ENCODE measurements at regions not wholly inside any gene's neighbourhood (a gene's known extent, or its start where the extent isn't known, plus 50 kb on each side); places are given as distances from the start of the nearest gene placed in this dataset.

DNA sequence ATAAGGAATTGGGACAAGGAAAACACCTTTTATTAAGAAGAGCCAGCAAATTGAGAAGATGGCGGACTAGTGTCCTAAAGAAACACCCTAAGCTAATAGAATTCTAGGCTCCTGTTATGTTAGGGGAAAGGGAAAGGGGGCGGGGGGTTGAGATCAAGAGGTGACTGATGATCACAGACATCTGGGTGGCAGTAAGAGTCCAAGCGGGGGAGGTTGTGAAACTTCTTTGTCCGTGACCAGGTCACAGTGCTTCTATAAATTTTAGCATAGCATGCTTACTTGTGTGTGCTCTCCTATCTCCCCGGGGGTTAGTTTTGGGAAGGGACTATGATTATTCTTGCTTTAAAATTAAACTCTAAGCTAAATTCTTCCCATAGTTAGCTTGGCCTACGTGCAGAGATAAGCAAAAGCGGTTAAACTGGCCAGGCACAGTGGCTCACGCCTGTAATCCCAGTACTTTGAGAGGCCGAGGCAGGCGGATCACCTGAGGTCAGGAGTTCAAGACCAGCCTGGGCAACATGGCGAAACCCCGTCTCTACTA, 262.1 kb downstream of the SKIDA1 start:
- no peak for DNase-seq (ENCODE audit: low read depth)

DNA sequence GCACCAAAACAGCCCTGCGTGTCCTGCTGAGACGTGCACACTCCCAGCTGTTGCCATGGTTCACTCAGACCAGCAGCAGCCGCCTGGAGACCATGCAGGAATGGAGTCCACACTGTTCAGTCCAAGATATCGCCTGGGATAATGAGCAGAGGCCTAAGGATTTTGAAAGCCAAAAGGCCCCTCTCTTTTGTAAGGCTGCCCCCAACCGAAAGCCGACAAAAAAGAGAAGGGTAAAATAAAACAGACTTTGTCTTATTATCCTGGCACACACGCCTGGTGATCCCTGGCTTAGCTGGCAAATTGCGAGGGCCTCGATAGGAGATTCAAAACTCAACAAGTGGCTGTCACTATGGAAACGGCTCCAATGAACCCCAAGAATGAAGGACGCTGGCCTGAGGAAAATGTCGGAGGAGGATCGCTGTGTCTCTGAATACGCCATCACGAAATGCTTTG, 263.6 kb downstream of the SKIDA1 start:
- DNase-seq (ENCODE audit: low read depth) = no peak

DNA sequence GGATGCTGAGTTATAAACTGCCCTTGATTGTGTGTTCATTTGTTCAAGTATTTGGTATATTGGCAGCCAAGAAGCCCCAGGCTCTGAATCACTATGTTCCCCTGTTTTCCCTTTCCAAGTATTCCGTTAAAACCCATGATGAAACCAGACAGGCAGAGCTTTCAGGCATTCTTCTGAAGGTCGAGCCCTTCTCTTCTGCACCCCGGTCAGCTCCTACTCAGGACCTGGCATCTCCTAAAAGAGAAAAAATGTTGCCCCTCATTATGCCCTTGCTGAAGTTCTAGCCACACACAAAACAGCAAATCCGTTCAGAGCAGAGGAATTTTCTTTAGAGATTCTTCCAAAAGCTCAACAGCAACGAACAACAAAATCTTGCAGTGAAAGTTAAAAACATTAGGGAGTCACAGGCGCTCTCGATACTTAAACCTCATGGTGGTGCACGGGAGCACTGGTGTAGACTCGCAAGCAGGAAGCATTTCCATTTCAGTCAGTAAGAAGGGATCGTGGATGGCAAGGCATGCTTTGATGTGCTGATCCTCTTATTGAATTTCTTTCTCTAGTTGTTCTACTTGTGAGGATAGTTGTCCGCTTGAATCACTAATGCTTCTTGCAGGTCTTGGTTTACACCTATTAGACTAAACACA, 264.9 kb downstream of the SKIDA1 start:
- no peak for DNase-seq (ENCODE audit: low read depth)

DNA sequence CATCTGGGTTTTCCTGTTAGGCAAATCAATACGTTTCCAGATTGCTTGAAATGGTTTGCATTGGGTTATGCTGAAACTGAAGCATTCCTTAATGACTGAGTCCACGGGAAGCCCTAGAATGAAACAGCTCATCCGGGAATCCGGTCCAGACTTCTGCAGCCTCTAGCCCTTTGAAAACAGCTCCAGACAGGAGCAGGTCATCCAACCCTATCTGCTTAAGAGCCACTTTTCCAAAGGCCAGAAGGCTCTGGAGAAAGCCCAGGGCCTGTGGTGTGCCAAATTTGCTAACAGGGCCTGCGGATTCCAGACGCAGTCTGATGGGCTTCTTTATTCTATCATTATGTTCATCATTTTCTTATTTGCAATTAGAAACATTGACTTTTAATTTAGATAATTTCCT, 265.4 kb downstream of the SKIDA1 start:
- DNase-seq (ENCODE audit: low read depth) = no peak

DNA sequence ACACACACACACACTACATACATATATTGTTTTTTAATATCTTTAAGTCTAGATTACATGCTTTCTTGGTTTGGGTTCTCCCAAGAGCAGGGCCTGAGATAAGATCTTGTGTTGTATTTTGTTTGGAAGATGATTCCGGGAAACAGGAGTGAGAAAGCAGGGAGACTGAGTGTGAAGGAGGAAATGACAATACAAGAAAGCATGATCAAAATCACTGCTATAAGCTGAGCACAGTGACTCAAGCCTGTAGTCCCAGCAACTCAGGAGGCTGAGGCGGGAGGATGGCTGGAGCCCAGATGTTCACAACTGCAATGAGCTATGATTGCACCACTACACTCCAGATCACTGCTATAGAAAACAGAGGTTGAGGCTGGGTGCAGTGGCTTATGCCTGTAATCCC, 267.6 kb downstream of the SKIDA1 start:
- DNase-seq (ENCODE audit: low read depth) = no peak

DNA sequence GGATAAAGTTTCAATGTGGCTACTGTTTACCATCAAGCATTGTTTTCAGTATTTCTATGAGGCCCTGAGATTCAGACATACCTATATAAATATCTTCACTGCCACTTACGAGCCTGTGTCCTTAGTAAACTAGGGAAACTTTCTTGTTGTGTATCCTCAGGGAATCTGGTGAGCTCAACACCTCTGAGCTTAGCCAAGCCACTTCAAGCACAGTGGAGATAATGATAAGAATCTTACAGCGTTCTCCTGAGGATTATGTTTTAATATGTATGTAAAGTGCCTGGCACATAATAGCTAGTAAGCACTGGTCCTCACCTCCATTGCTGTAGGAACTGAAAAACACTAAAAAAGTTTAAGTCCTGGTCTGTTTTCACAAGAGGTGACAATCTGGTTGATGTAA, 268.3 kb downstream of the SKIDA1 start:
- no peak for DNase-seq (ENCODE audit: low read depth)

DNA sequence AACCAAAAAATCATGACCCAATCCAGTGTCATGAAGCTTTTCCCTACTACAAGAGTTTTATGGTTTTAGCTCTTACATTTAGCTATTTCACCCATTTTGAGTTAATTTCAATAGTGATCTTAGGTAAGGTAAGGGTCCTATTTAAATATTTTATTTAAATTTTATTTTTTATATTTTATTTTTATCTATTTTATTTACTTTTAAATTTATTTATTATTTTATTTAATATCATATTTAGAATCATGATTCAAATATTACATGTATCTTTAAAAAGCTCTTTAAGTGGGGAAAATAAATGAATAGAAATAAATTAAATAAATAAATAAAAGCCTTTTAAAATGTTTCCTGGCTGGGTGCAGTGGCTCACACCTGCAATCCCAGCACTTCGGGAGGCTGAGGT, 276.0 kb downstream of the SKIDA1 start:
- no peak for DNase-seq (ENCODE audit: low read depth)

DNA sequence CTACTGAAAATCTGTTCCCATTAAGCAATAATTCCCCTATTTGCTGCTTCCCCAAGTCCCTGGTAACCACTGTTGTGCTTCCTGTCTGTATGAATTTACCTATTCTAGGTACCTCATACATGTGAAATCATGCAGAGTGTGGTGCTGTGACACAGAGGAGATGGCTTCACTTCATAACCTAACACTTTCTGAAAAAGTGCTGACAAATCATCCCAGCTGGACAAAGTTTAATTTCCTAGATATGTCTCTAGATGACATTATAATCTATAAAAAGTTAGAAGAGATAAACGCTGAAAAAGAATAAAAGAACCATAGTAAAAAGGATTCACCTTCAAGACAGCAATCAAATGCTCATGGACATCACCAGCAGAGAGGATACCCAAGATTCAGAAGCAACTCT, 277.9 kb downstream of the SKIDA1 start:
- no peak for DNase-seq (ENCODE audit: low read depth)

DNA sequence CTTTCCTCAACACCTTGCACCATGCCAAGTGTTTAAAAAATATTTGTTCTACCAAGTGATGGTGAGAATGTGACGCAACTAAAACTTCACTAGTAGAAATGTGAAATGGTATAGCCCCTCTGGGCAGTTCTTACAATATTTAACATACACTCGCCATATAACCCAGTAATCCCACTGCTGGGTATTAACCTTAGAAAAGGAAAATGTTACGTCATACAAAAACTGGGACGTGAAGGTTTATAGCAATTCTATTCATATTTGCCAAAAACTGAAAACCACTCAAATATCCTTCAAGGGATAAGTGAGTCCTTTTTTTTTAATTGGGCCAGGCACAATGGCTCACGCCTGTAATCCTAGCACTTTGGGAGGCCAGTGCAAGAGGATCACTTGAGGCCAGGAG, 279.3 kb downstream of the SKIDA1 start:
- no peak for DNase-seq (ENCODE audit: low read depth)

DNA sequence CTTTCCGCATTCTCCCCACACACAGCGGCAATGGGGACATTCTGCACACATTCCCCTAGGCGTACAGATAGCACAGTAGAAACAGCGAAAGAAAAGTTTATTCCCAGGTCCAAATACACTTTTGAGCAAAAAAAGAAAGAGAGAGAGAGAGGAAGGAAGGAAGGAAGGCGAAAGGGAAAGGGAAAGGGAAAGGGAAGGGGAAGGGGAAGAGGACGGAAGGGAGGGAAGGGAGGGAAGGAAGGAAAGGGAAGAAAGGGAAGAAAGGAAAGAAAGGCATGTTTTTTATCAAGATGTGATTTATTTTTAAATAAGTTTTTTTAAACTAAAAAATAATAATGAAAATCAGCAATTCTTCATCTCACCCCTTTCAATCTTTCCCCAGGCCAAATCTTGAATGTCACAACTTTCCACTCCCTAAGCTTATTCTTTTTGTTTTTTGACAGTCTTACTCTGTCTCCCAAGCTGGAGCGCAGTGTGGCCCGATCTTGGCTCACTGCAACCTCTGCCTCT, 281.7 kb downstream of the SKIDA1 start:
- DNase-seq (ENCODE audit: low read depth) = no peak

DNA sequence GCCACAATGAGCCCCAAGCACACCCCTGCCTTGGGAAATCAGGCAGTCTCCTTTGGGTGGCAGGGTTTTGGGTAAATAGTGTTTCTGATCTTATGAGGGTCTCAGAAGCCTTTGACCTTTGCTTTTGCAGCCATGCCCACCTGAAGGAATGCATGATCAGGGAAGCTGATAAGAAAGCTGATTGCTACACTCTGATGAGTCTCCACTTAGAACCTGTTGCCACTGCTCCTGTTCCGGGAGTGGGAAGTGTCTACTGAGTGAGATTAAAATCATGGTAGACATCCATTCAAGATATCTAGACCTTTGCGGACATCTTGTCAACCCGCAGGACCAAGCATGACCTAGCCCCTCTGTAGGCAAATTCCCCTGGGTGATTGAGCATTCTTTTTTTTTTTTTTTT, 282.6 kb downstream of the SKIDA1 start:
- no peak for DNase-seq (ENCODE audit: low read depth)

DNA sequence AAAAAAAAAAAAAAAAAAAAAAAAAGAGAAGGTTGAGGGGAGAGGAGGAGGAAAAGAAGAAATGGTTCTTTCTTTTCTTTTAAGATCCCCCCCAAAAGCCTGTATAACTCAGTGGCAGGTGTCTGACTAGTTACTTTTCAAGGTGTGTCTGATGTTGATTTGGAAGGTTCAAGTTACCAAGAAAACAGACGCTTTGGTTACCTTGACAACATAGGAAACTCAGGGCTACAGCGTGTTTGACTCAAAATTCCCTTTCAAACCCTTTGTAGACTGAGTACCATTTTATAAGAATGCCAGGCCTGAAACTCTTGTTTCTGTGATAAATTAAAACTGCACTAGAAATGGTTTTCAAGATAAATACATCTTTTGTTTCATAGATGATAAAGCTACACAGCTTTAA, 286.8 kb downstream of the SKIDA1 start:
- no peak for DNase-seq (ENCODE audit: low read depth)

DNA sequence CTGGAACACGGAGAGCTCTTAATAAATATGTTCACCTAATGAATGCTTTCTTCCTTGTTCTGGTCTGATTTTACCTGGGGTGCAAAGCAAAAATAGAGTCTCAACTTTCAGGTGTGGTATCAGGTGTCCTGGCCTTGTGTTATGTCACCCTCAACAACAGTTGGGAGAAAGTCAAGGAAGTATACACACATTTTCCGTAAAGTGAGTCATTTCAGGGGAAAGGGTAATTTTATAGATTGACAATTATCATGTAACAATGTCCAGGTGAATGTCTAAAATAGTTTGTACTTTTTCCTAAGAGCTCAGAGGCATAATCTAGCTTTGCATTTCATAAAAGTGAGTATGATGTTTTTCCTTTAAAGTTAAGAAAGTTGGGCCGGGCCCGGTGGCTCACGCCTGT, 287.4 kb downstream of the SKIDA1 start:
- no peak for DNase-seq (ENCODE audit: low read depth)

DNA sequence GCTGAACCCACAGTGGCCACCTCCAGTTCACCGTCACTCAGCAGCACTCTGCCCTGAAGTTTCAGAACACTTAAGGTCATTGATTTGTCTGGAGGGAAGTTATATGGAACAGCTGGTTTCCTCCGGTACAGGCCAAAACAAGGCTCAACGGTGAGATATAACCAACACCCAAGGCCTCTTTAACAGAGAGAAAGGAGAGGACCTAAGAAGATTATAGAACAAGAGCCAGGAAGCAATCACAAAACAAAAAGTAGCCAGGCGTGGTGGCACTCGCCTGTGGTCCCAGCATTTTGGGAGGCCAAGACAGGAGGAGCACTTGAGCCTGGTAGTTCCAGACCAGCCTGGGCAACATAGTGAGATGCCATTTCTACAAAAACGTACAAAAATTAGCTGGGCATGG, 290.7 kb downstream of the SKIDA1 start:
- no peak for DNase-seq (ENCODE audit: low read depth)

DNA sequence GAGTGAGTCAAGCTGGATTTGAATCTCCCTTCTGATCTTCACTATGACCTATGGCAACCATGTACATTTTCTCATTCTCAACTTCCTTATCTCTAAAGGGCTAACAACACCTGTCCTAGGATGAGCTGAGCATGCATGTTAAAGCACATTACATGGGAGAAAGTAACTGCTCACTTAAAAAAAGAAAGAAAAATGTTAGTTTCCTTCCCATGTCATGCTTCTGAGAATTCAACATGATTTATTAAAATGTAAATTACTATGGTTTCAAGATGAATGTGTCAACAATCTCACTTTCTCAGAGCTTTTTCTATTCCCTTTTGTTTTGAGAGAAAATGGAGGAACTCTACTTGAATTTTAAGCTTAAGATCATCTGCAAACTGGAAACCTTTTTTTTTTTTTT, 295.3 kb downstream of the SKIDA1 start:
- no peak for DNase-seq (ENCODE audit: low read depth)

DNA sequence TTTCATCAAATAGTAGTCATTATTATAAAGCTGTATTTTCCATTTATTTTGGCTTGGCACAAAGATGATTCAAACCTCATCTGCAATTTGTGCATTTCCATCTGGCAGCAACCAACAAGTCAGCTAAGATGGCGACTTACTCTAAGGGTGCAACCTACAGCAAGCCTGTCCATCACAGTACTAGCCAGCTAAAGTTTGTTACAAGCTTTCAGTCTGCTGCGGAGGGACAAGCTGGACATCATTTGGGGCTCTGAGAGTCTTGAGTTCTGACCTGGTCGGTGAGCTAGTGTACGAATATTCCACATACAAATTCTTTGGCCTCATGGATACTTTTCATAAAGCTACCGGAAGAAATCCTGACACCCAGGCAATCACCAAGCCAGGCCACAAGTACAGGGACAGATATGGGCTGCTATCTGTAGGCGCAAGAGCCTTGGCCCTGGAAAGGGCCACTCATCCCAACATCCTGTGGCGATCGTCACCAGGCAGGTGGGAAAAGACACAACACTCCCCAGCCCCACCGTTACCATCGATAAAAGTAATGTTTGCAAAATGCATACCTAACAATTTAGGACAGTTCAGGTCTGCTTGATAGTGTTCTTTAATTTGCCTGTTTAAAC, 307.6 kb downstream of the SKIDA1 start:
- no peak for DNase-seq (ENCODE audit: low read depth)

DNA sequence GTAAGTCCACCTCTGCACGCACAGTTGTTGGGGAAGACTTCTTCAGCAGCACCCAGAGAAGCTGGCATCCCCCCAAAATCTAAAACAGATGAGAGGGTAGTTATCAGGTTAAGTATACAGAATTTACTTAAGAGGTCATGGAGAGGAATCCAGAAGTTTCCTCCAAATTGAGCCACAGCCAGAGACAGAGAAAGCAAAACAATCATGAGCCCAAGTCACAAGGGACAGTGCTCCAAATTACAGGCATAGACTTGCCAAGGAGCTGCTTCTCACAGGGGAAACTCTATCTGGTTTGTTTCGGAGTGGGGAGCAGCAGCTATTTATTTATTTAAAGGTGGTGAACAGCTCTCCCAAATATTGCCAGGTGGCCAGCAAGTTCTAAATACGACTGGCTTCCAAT, 308.4 kb downstream of the SKIDA1 start:
- no peak for DNase-seq (ENCODE audit: low read depth)

DNA sequence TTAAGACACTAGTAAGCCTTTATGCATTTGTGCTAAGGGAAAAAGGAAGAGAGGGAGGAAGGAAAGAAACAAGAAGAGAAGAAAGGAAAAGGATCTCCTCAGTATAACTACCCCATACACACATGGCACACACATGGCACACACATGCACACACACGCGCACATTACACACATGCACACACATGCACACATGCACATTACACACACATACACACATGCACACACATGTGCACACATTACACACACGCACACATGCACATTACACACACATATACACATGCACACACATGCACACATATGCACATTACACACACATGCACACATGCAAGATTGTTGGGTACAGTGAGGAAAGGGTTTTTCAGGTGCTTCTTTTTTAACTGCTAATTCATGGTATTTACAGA, 311.2 kb downstream of the SKIDA1 start:
- DNase-seq (ENCODE audit: low read depth) = no peak

DNA sequence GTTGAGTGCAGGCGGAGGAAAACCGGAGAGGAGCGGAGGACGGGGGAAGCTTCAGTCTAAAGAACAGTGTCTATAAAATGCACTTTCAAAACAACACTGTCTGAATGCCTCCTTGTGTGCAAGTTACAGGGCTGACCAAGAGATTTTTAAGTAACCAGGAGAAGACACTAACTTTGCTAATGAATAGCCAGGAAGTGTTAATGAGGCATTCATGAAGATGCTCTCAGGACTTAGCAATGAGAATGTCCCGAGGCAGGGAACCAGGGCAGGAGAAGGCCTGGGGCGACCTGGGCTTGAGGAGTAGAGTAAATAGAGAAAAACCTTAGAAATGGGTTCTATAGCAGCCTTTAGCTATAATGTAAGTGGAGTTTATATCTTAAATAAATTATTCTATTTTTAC, 312.1 kb downstream of the SKIDA1 start:
- DNase-seq (ENCODE audit: low read depth) = no peak

DNA sequence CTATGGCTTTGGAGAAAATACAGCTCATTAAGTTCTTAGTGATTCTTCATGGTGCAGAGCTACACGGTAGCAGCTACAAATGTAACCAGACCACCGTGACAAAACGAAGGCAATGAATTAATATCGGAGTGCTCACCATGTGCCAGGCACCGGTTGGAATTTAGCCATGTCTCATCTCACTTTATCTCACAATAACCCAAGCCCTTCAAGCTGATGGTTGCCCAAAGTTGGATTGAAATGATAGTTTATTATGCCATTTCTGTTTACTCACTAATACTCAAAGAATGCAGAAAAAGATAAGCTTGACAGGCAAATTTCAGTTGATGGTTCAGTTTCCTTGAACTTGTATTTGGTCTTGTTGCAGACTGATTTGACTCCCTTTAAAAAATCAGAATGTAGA, 312.6 kb downstream of the SKIDA1 start:
- DNase-seq (ENCODE audit: low read depth) = no peak

DNA sequence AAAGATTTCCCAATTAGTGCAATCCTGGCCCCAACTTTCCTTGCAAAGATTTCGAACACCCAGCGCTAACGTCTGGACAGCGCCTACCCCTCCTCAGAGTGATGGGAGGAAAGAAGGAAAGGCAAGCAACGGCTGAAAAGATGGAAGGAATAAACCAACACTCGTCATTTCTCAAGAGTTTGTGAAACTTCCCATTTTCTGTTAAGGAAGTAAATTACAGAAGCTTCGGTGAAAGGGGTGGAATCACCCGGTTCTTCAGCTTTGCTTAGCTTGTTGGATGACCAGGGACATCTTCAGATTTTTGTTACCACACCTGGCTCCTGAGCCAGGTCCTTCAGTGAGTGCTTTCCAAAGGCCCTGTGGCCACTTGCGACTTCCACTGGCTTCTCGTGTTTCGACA, 313.1 kb downstream of the SKIDA1 start:
- DNase-seq (ENCODE audit: low read depth) = no peak

DNA sequence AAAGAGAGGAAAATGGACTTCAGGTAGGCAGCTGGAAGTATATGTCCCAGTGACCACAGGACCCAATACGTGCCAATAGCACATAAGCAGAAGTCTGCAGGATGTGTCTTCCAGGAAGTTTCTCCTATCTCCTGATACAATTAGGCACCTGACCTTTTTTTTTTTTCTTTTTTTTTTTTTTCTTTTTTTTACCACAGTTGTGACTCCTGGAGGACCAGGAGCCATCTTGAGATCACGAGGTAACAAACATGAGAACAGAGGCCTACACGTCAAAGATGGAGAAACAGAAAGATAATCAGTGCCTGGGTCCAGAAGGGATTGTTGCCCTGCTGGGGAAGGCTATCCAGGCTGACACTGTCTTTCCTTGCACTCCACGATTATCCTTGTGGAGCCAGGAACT, 312.4 kb upstream of the NEBL start:
- DNase-seq (ENCODE audit: low read depth) = no peak

DNA sequence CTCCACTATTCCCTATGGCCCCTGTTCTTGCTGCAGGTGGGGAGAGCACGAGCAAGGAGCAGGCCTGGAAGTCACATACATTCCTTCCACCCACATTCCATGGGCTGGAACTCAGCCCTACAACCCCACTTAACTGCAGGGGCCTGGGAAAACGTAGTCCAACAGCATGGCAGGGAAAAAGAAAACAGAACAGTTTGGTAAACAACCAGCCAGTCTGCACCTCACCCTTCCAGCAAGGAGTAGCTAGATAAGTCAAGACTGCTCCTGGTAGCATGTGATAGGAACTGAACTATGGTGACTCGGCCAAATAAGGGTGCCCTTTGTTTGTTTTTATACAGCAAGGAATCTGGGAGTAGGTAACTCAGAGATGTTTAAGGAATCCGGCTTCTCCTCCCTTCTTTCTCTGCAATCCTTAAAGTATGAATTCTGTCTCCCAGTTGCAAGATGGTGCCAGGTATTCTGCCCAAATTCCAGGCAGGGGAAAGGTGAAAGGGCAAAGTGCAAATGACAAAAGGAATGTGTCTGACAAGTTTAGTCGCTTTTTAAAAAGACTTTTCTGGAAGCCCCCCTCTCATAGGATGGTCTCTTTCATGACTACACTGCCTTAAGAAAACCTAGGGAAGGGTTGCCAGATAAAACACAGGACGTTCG, 311.7 kb upstream of the NEBL start:
- DNase-seq (ENCODE audit: low read depth) = no peak

All from stromal cell of bone marrow (primary cell).